ENCODE measurements at regions not wholly inside any gene's neighbourhood (a gene's known extent, or its start where the extent isn't known, plus 50 kb on each side); places are given as distances from the start of the nearest gene placed in this dataset.
"Not testable (repeated sequence)": the region's sequence is repeated elsewhere in the genome, so short reads cannot be mapped to it uniquely, and the experiment has no call there.

GRCh38 chr2:87610974-87611373, 136.9 kb upstream of the PLGLB2 start:
- not testable (repeated sequence) for H3K9me3 ChIP-seq (ENCODE audit: low read length); H3K27ac ChIP-seq (ENCODE audit: low read depth, low read length, poor library complexity, severe bottlenecking); H3K79me2 ChIP-seq (ENCODE audit: insufficient read depth, low read length); H3K9me2 ChIP-seq (ENCODE audit: low read depth, low read length); H2AFZ ChIP-seq (ENCODE audit: low read length); H3K4me1 ChIP-seq (ENCODE audit: insufficient read depth, low read length, severe bottlenecking); H3K4me2 ChIP-seq (ENCODE audit: low read length); H4K20me1 ChIP-seq (ENCODE audit: insufficient read depth, low read length); H3K27me3 ChIP-seq (ENCODE audit: insufficient read depth, low read length); H3F3A ChIP-seq (ENCODE audit: insufficient read depth, low read length); H3K36me3 ChIP-seq (ENCODE audit: insufficient read depth, low read length); H3K4me3 ChIP-seq (ENCODE audit: low read depth, low read length, poor library complexity, severe bottlenecking); H3K9ac ChIP-seq (ENCODE audit: low read length)

GRCh38 chr2:87611416-87611815, 136.5 kb upstream of the PLGLB2 start:
- not testable (repeated sequence) for H3K4me3 ChIP-seq (ENCODE audit: low read depth, low read length, poor library complexity, severe bottlenecking); H3K27me3 ChIP-seq (ENCODE audit: insufficient read depth, low read length); H3K4me2 ChIP-seq (ENCODE audit: low read length); H4K20me1 ChIP-seq (ENCODE audit: insufficient read depth, low read length); H3K36me3 ChIP-seq (ENCODE audit: insufficient read depth, low read length); H3K9ac ChIP-seq (ENCODE audit: low read length); H3K9me2 ChIP-seq (ENCODE audit: low read depth, low read length); H3F3A ChIP-seq (ENCODE audit: insufficient read depth, low read length); H2AFZ ChIP-seq (ENCODE audit: low read length); H3K4me1 ChIP-seq (ENCODE audit: insufficient read depth, low read length, severe bottlenecking); H3K27ac ChIP-seq (ENCODE audit: low read depth, low read length, poor library complexity, severe bottlenecking); H3K79me2 ChIP-seq (ENCODE audit: insufficient read depth, low read length); H3K9me3 ChIP-seq (ENCODE audit: low read length)

GRCh38 chr2:87611956-87612355, 135.9 kb upstream of the PLGLB2 start:
- H2AFZ ChIP-seq (ENCODE audit: low read length); H3K79me2 ChIP-seq (ENCODE audit: insufficient read depth, low read length); H3K9ac ChIP-seq (ENCODE audit: low read length): not testable (repeated sequence)

GRCh38 chr2:87614829-87615434, 133.0 kb upstream of the PLGLB2 start:
- not testable (repeated sequence) for H3K79me2 ChIP-seq (ENCODE audit: insufficient read depth, low read length); H3K27ac ChIP-seq (ENCODE audit: low read depth, low read length, poor library complexity, severe bottlenecking); H2AFZ ChIP-seq (ENCODE audit: low read length); H3K4me1 ChIP-seq (ENCODE audit: insufficient read depth, low read length, severe bottlenecking); H3K9me2 ChIP-seq (ENCODE audit: low read depth, low read length); H3K36me3 ChIP-seq (ENCODE audit: insufficient read depth, low read length); H3F3A ChIP-seq (ENCODE audit: insufficient read depth, low read length); H3K9me3 ChIP-seq (ENCODE audit: low read length); H3K4me3 ChIP-seq (ENCODE audit: low read depth, low read length, poor library complexity, severe bottlenecking); H3K27me3 ChIP-seq (ENCODE audit: insufficient read depth, low read length); H3K9ac ChIP-seq (ENCODE audit: low read length); H4K20me1 ChIP-seq (ENCODE audit: insufficient read depth, low read length); H3K4me2 ChIP-seq (ENCODE audit: low read length)

More at GRCh38 chr2:87611956-87612355, 135.9 kb upstream of the PLGLB2 start:
- not testable (repeated sequence) for H3K9me2 ChIP-seq (ENCODE audit: low read depth, low read length); H3K27me3 ChIP-seq (ENCODE audit: insufficient read depth, low read length); H3K9me3 ChIP-seq (ENCODE audit: low read length); H3K36me3 ChIP-seq (ENCODE audit: insufficient read depth, low read length); H3K4me3 ChIP-seq (ENCODE audit: low read depth, low read length, poor library complexity, severe bottlenecking); H3K4me1 ChIP-seq (ENCODE audit: insufficient read depth, low read length, severe bottlenecking); H3K4me2 ChIP-seq (ENCODE audit: low read length); H3K27ac ChIP-seq (ENCODE audit: low read depth, low read length, poor library complexity, severe bottlenecking); H4K20me1 ChIP-seq (ENCODE audit: insufficient read depth, low read length); H3F3A ChIP-seq (ENCODE audit: insufficient read depth, low read length)

GRCh38 chr2:87619121-87619520, 128.8 kb upstream of the PLGLB2 start:
- H3K4me1 ChIP-seq (ENCODE audit: insufficient read depth, low read length, severe bottlenecking); H3K9me2 ChIP-seq (ENCODE audit: low read depth, low read length); H3K4me3 ChIP-seq (ENCODE audit: low read depth, low read length, poor library complexity, severe bottlenecking); H2AFZ ChIP-seq (ENCODE audit: low read length); H3K27me3 ChIP-seq (ENCODE audit: insufficient read depth, low read length); H3K9me3 ChIP-seq (ENCODE audit: low read length); H4K20me1 ChIP-seq (ENCODE audit: insufficient read depth, low read length); H3K9ac ChIP-seq (ENCODE audit: low read length); H3K27ac ChIP-seq (ENCODE audit: low read depth, low read length, poor library complexity, severe bottlenecking); H3K79me2 ChIP-seq (ENCODE audit: insufficient read depth, low read length); H3K4me2 ChIP-seq (ENCODE audit: low read length); H3K36me3 ChIP-seq (ENCODE audit: insufficient read depth, low read length); H3F3A ChIP-seq (ENCODE audit: insufficient read depth, low read length): not testable (repeated sequence)

GRCh38 chr2:87621139-87621538, 126.7 kb upstream of the PLGLB2 start:
- not testable (repeated sequence) for H3K79me2 ChIP-seq (ENCODE audit: insufficient read depth, low read length); H2AFZ ChIP-seq (ENCODE audit: low read length); H3K36me3 ChIP-seq (ENCODE audit: insufficient read depth, low read length); H3F3A ChIP-seq (ENCODE audit: insufficient read depth, low read length); H3K9me2 ChIP-seq (ENCODE audit: low read depth, low read length); H3K9ac ChIP-seq (ENCODE audit: low read length); H3K4me1 ChIP-seq (ENCODE audit: insufficient read depth, low read length, severe bottlenecking); H3K4me3 ChIP-seq (ENCODE audit: low read depth, low read length, poor library complexity, severe bottlenecking); H3K9me3 ChIP-seq (ENCODE audit: low read length); H3K27me3 ChIP-seq (ENCODE audit: insufficient read depth, low read length); H3K27ac ChIP-seq (ENCODE audit: low read depth, low read length, poor library complexity, severe bottlenecking); H3K4me2 ChIP-seq (ENCODE audit: low read length); H4K20me1 ChIP-seq (ENCODE audit: insufficient read depth, low read length)

- not testable (repeated sequence) for H3K9me3 ChIP-seq (ENCODE audit: low read length); H3K4me1 ChIP-seq (ENCODE audit: insufficient read depth, low read length, severe bottlenecking); H3K4me2 ChIP-seq (ENCODE audit: low read length); H3K79me2 ChIP-seq (ENCODE audit: insufficient read depth, low read length); H3F3A ChIP-seq (ENCODE audit: insufficient read depth, low read length); H3K27me3 ChIP-seq (ENCODE audit: insufficient read depth, low read length); H4K20me1 ChIP-seq (ENCODE audit: insufficient read depth, low read length); H3K36me3 ChIP-seq (ENCODE audit: insufficient read depth, low read length); H2AFZ ChIP-seq (ENCODE audit: low read length); H3K9ac ChIP-seq (ENCODE audit: low read length); H3K9me2 ChIP-seq (ENCODE audit: low read depth, low read length); H3K27ac ChIP-seq (ENCODE audit: low read depth, low read length, poor library complexity, severe bottlenecking); H3K4me3 ChIP-seq (ENCODE audit: low read depth, low read length, poor library complexity, severe bottlenecking)
Measured at GRCh38 chr2:87622720-87623119, 125.2 kb upstream of the PLGLB2 start.
